ENCODE measurements at regions not wholly inside any gene's neighbourhood (a gene's known extent, or its start where the extent isn't known, plus 50 kb on each side); places are given as distances from the start of the nearest gene placed in this dataset.
A peak's percentile ranks its signal among the peaks of the same experiment; 100 is the strongest.
"Not testable (repeated sequence)": the region's sequence is repeated elsewhere in the genome, so short reads cannot be mapped to it uniquely, and the experiment has no call there.

GRCh38 chr2:95728878-95729596, 137.2 kb downstream of the TRIM43 start:
- DNase-seq = peak; percentile 19 to 37

- no peak for DNase-seq
Observed at GRCh38 chr2:95729597-95729955, 137.8 kb downstream of the TRIM43 start.

GRCh38 chr2:95730813-95731212, 139.0 kb downstream of the TRIM43 start:
- no peak for DNase-seq

GRCh38 chr2:95734976-95735890, 143.4 kb downstream of the TRIM43 start:
- peak in 1 of 2 donors; percentile 2 for DNase-seq

GRCh38 chr2:95738301-95738700, 146.5 kb downstream of the TRIM43 start:
- no peak for DNase-seq

- not testable (repeated sequence) for DNase-seq
Observed at GRCh38 chr2:95752126-95752525, 160.3 kb downstream of the TRIM43 start.

GRCh38 chr2:95753812-95754211, 162.0 kb downstream of the TRIM43 start:
- DNase-seq = not testable (repeated sequence)

GRCh38 chr2:95754213-95754612, 162.4 kb downstream of the TRIM43 start:
- not testable (repeated sequence) for DNase-seq

GRCh38 chr2:95754819-95755563, 163.2 kb downstream of the TRIM43 start:
- DNase-seq = not testable (repeated sequence)

GRCh38 chr2:95755956-95756669, 164.3 kb downstream of the TRIM43 start:
- not testable (repeated sequence) for DNase-seq

GRCh38 chr2:95757988-95758387, 166.2 kb downstream of the TRIM43 start:
- DNase-seq = no peak

- no peak for DNase-seq
Observed at GRCh38 chr2:95759481-95760246, 167.9 kb downstream of the TRIM43 start.

GRCh38 chr2:95760806-95761525, 169.2 kb downstream of the TRIM43 start:
- DNase-seq = no peak

- DNase-seq = no peak
Observed at GRCh38 chr2:95761556-95761955, 169.8 kb downstream of the TRIM43 start.

GRCh38 chr2:95762023-95763021, 170.5 kb downstream of the TRIM43 start:
- DNase-seq = not testable (repeated sequence)

GRCh38 chr2:95763074-95763473, 171.3 kb downstream of the TRIM43 start:
- not testable (repeated sequence) for DNase-seq

- not testable (repeated sequence) for DNase-seq
Observed at GRCh38 chr2:95764966-95765365, 173.2 kb downstream of the TRIM43 start.

- not testable (repeated sequence) for DNase-seq
Observed at GRCh38 chr2:95765925-95766910, 174.4 kb downstream of the TRIM43 start.
